ENCODE measurements at regions not wholly inside any gene's neighbourhood (a gene's known extent, or its start where the extent isn't known, plus 50 kb on each side); places are given as distances from the start of the nearest gene placed in this dataset.

DNA sequence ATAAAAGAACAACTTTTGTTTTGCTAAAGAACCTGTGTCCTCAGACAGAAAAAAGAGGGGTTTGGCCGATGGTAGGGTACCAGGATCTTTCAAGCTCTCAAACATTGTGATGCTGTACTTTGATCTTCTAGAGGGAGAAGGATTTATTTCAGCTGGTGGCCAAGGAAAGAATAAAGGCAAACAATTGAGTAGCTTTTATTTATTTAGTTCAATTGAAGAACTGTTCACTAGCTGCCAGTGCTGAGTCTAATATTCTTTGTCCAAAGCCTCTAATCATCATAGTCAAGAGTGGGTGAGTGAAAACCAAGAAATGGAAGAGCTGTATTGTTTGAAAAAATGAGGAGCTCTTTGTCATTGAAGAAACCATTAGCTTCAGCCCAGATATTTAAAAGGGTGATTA is 138.4 kb downstream of the FAT3 start:
- TF ChIP-seq, protein P1, sequence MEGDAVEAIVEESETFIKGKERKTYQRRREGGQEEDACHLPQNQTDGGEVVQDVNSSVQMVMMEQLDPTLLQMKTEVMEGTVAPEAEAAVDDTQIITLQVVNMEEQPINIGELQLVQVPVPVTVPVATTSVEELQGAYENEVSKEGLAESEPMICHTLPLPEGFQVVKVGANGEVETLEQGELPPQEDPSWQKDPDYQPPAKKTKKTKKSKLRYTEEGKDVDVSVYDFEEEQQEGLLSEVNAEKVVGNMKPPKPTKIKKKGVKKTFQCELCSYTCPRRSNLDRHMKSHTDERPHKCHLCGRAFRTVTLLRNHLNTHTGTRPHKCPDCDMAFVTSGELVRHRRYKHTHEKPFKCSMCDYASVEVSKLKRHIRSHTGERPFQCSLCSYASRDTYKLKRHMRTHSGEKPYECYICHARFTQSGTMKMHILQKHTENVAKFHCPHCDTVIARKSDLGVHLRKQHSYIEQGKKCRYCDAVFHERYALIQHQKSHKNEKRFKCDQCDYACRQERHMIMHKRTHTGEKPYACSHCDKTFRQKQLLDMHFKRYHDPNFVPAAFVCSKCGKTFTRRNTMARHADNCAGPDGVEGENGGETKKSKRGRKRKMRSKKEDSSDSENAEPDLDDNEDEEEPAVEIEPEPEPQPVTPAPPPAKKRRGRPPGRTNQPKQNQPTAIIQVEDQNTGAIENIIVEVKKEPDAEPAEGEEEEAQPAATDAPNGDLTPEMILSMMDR (IDR thresholded peaks at IDR 0.05): no peak
- no peak for TF ChIP-seq POLR2A (IDR thresholded peaks at IDR 0.05)

Data from heart left ventricle (tissue), 13 donors.